ENCODE measurements at regions not wholly inside any gene's neighbourhood (a gene's known extent, or its start where the extent isn't known, plus 50 kb on each side); places are given as distances from the start of the nearest gene placed in this dataset.

DNA sequence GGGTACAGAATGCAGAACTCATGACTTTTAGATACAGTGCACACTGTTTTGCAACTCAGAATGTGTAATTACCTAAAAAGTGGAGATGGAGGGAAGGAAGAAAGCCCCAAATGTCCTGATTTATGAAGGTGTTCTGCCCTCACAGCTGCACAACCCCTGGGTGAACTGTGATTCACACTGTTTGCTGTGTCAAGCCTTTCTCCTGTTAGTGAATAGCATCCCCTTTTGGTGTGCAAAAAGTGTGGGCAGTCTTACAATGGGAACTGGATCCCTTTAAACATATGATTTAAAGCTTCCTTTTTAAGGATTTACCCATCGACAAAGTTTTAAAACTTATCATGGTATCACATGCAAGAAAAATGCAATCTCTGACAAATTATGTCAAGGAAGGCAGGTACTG lies 633.4 kb upstream of the EPHA7 start:
- DNase-seq: no peak
- Mint-ChIP-seq H3K27me3 (ENCODE audit: low read depth, poor library complexity) (no peaks in the 10 kb centered on the region), H3K4me3 (no peak overlapping the region), H3K36me3 (ENCODE audit: low read depth) (no peaks in the 10 kb centered on the region), H3K9me3 (no peaks in the 10 kb centered on the region), H3K4me1 (peaks cover 5% of the 10 kb centered on the region), H3K27ac (peak overlapping the region; percentile 46)
- TF ChIP-seq, protein P1, sequence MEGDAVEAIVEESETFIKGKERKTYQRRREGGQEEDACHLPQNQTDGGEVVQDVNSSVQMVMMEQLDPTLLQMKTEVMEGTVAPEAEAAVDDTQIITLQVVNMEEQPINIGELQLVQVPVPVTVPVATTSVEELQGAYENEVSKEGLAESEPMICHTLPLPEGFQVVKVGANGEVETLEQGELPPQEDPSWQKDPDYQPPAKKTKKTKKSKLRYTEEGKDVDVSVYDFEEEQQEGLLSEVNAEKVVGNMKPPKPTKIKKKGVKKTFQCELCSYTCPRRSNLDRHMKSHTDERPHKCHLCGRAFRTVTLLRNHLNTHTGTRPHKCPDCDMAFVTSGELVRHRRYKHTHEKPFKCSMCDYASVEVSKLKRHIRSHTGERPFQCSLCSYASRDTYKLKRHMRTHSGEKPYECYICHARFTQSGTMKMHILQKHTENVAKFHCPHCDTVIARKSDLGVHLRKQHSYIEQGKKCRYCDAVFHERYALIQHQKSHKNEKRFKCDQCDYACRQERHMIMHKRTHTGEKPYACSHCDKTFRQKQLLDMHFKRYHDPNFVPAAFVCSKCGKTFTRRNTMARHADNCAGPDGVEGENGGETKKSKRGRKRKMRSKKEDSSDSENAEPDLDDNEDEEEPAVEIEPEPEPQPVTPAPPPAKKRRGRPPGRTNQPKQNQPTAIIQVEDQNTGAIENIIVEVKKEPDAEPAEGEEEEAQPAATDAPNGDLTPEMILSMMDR (IDR thresholded peaks at IDR 0.05): no peak

DNA sequence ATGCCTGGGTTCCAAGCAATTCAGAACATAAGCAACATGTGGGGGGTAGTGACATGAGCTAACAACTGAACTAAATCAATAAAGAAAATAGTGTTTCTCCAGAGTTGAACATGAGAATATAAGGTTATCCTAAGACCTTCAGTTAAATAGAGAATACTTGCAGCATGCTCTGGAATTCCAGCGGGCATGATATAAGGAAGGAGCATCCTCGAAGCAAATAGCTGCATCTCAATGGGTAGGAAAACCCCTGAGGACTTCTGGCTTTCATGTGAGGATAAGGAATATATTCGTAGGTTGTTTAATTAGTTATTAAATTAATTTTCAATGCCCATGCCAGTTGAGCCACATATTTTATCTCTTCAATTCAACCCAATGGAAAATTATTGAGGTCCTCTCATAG lies 631.2 kb upstream of the EPHA7 start:
- DNase-seq: no peak
- no peaks in the 10 kb centered on the region for H3K9me3 Mint-ChIP-seq
- no peaks in the 10 kb centered on the region for H3K36me3 Mint-ChIP-seq (ENCODE audit: low read depth)
- H3K4me3 Mint-ChIP-seq: no peak overlapping the region
- H3K4me1 Mint-ChIP-seq: peaks cover 8% of the 10 kb centered on the region
- no peaks in the 10 kb centered on the region for H3K27me3 Mint-ChIP-seq (ENCODE audit: low read depth, poor library complexity)
- TF ChIP-seq, protein P1 (IDR thresholded peaks at IDR 0.05): no peak
- H3K27ac Mint-ChIP-seq: no peak overlapping the region

DNA sequence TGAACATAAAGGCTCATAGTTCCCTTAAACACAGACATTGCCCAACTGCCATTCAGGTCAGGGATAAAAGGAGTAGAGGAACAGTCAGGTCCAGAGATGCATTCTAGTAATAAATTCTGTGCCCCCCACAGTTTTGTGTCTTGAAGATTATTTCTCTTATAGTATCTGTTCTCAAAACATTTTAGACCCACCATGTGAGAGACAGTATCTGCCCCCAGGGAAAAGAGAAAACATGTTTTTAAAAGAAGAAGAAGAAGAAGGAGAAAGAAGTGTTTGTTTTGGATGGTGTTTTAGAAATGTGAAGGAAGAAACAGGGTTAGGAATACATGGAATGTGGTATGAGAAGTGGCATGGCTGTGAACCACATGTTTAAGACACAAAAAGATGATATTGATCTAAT lies 629.6 kb upstream of the EPHA7 start:
- H3K9me3 Mint-ChIP-seq: no peaks in the 10 kb centered on the region
- no peaks in the 10 kb centered on the region for H3K36me3 Mint-ChIP-seq (ENCODE audit: low read depth)

DNA sequence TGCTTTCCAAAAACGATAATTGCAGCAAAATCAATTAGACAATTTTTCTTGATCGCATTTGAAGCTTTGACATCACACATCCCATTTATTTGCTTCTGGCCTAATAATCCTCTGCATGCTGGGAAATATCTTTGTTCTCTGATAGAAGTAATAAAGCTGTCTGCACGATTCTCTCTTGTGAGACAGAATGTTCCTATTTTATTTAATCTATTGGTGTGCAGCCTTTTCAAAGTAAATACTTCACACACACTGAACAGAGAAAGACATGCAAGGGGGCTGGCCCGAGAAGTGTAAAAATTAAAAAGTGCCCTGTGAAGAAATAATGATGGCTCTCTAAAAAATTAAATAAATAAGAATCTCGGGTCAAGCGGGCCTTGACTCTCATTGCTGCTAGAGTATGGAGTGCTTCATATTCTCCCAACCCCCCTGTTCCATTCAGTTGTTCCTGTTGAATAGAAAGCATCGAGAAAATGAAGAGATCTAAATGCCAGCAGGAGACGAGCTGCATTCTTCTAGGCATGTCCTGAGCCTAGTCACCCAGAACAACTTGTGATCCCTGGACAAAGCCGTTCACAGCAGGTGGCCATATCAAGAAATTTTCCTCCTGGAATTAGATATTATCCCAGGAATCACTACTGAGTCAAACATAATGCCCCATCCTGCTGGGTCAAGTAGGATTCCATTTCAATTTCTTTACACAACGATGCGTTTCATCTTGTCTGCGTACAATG lies 625.9 kb upstream of the EPHA7 start:
- Mint-ChIP-seq H3K9me3 (no peaks in the 10 kb centered on the region), H3K4me1 (peaks cover 7% of the 10 kb centered on the region)

More for the DNA sequence above, 629.6 kb upstream of the EPHA7 start:
- TF ChIP-seq, protein P1 (IDR thresholded peaks at IDR 0.05): no peak
- Mint-ChIP-seq H3K27ac (no peak overlapping the region), H3K4me1 (peaks cover 12% of the 10 kb centered on the region), H3K4me3 (no peak overlapping the region), H3K27me3 (ENCODE audit: low read depth, poor library complexity) (no peaks in the 10 kb centered on the region)
- DNase-seq: no peak

DNA sequence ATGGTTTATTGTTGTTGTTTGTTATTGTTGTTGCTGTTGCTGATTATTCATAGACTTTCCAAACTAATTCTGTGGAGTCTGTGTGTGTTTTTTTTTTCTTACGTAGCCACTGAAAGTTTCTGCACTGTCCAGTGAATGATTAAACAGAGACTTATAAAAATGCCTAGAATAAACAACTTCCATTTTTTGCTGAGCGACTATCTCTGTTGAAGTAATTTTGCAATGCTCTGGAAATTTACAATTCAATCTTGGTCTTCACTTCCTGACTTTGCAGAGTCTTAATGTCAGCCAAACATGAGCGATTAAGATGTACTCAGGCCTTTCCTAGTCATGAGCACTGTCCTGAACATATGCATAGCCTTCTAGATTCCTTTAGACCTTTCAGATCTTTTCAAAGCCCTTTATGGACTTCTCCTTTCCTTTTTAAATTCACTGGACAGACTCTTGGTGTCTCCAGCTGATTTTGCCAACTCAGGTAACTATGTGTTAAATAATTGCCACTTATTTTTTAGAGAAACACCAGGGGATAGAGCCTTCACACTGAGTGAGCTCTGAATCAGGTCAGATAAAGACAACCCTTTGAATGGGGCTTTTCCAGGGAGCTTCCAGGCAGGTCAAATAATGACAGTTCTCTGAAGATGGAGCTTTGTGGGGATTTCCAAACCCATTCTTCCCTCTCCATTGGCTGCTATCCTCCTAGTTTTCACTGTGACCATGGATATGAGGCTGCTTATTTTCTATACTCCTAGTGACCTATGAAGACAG lies 622.8 kb upstream of the EPHA7 start:
- Mint-ChIP-seq H3K27me3 (ENCODE audit: low read depth, poor library complexity) (peaks cover 3% of the 10 kb centered on the region), H3K27ac (no peak overlapping the region), H3K9me3 (peaks cover 9% of the 10 kb centered on the region), H3K4me1 (peaks cover 7% of the 10 kb centered on the region), H3K4me3 (no peak overlapping the region), H3K36me3 (ENCODE audit: low read depth) (no peaks in the 10 kb centered on the region)
- TF ChIP-seq, protein P1 (IDR thresholded peaks at IDR 0.05): no peak
- no peak for DNase-seq

More for the DNA sequence above, 625.9 kb upstream of the EPHA7 start:
- Mint-ChIP-seq H3K27ac (no peak overlapping the region), H3K27me3 (ENCODE audit: low read depth, poor library complexity) (peaks cover 3% of the 10 kb centered on the region), H3K4me3 (no peak overlapping the region), H3K36me3 (ENCODE audit: low read depth) (no peaks in the 10 kb centered on the region)
- no peak for DNase-seq
- TF ChIP-seq, protein P1 (IDR thresholded peaks at IDR 0.05): no peak
